B cell (primary cell): ENCODE measurements at regions not wholly inside any gene's neighbourhood (a gene's known extent, or its start where the extent isn't known, plus 50 kb on each side); places are given as distances from the start of the nearest gene placed in this dataset.

Experiments
- ATAC-seq: fragments of 200-7000 bp; cut with Tn5 transposase; one replicate; pipeline ENCODE4 v1.10.0; 2021; ENCODE audit warnings: low read depth, mild to moderate bottlenecking, moderate number of reproducible peaks, moderate library complexity
- CTCF ChIA-PET: fragments of 350-600 bp; sonication (Branson Sonifier 250); formaldehyde crosslinking; loops from one replicate; lab custom pipeline; 2021; ENCODE audit warnings: antibody characterized with exemption, inconsistent platforms; lab: Charles Lee
- POLR2A ChIA-PET: fragments of 350-600 bp; sonication (Branson Sonifier 250); formaldehyde crosslinking; loops from one replicate; lab custom pipeline; 2021; ENCODE audit warnings: antibody characterized with exemption; lab: Charles Lee
- DNase-seq: peaks from one replicate; pipeline ENCODE4 v3.0.0; 2013
- H2AFZ ChIP-seq: 2 replicates; pipeline ENCODE4 v1.6.1; 2012; ENCODE audit warnings: mild to moderate bottlenecking, low read depth, low read length; ENCODE audit not compliant: insufficient read depth, poor library complexity, severe bottlenecking
- H3K27ac ChIP-seq, 2 donors: 1 replicate in 1 of 2; 2 replicates in 1 of 2; pipeline ENCODE4 v1.5.1; 2012 to 2013; ENCODE audit warnings: low read length in 2 of 2, mild to moderate bottlenecking in 2 of 2, moderate library complexity in 1 of 2
- H3K27me3 ChIP-seq, 4 experiments: fragments of 200-600 bp in 1 of 4; sonication (generic) in 1 of 4; replicated peaks in 1 of 4; 1 replicate in 2 of 4; 2 replicates in 2 of 4; pipeline versions ENCODE4 v1.6.1 to v1.7.0; 2013 to 2016; ENCODE audit warnings: low read length in 3 of 4, mild to moderate bottlenecking in 2 of 4, mixed read lengths in 1 of 4, moderate library complexity in 1 of 4; ENCODE audit not compliant: insufficient read depth in 4 of 4, control insufficient read depth in 3 of 4; ENCODE audit errors: control extremely low read depth in 1 of 4
- H3K36me3 ChIP-seq, 2 experiments: replicated peaks in 1 of 2; 1 replicate in 1 of 2; 2 replicates in 1 of 2; pipeline versions ENCODE4 v1.6.1 to v1.7.1; 2013; ENCODE audit warnings: low read length in 1 of 2; ENCODE audit not compliant: insufficient read depth in 2 of 2, control insufficient read depth in 1 of 2; ENCODE audit errors: control extremely low read depth in 1 of 2, extremely low read depth in 1 of 2
- H3K4me1 ChIP-seq, 2 donors: fragments of 200-600 bp in 1 of 2; sonication (generic) in 1 of 2; 1 replicate in 1 of 2; 2 replicates in 1 of 2; pipeline versions ENCODE4 v1.5.1 to v1.6.1; 2013 to 2017; ENCODE audit warnings: low read length in 2 of 2; ENCODE audit not compliant: control insufficient read depth in 2 of 2, insufficient read depth in 2 of 2
- H3K4me2 ChIP-seq: replicated peaks from 2 replicates; pipeline ENCODE3; 2012; ENCODE audit warnings: mild to moderate bottlenecking, low read depth, low read length; ENCODE audit not compliant: poor library complexity, severe bottlenecking
- H3K4me3 ChIP-seq, 5 experiments: fragments of 200-600 bp in 1 of 5; sonication (generic) in 1 of 5; 1 replicate in 3 of 5; 2 replicates in 2 of 5; pipeline versions ENCODE4 v1.5.1 to v1.7.0; 2011 to 2016; ENCODE audit warnings: low read length in 4 of 5, mild to moderate bottlenecking in 4 of 5, low read depth in 2 of 5, control low read depth in 1 of 5, moderate library complexity in 1 of 5; ENCODE audit not compliant: insufficient read depth in 1 of 5; ENCODE audit errors: control extremely low read depth in 1 of 5, extremely low read depth in 1 of 5
- H3K79me2 ChIP-seq: fragments of 200-600 bp; sonication (generic); one replicate; pipeline ENCODE4 v1.6.0; 2016; ENCODE audit warnings: low read length; ENCODE audit not compliant: control insufficient read depth, insufficient read depth
- H3K9ac ChIP-seq: fragments of 200-600 bp; sonication (generic); 2 replicates; pipeline ENCODE4 v1.6.1; 2017; ENCODE audit warnings: mild to moderate bottlenecking, low read length, moderate library complexity
- H3K9me3 ChIP-seq, 3 donors: one replicate each; pipeline versions ENCODE4 v1.6.1 to v1.7.1; 2013; ENCODE audit warnings: low read length in 2 of 3; ENCODE audit not compliant: control insufficient read depth in 2 of 3, insufficient read depth in 1 of 3; ENCODE audit errors: control extremely low read depth in 1 of 3
- H4K20me1 ChIP-seq: 2 replicates; pipeline ENCODE4 v1.6.0; 2012; ENCODE audit warnings: mild to moderate bottlenecking, low read length; ENCODE audit not compliant: insufficient read depth, control insufficient read depth, poor library complexity, severe bottlenecking
- H3K27ac Mint-ChIP-seq: one replicate; pipeline ENCODE4 v1.8.0; 2021; ENCODE audit warnings: mixed read lengths
- H3K27me3 Mint-ChIP-seq: one replicate; pipeline ENCODE4 v1.8.0; 2021; ENCODE audit warnings: mixed read lengths
- H3K4me1 Mint-ChIP-seq: one replicate; pipeline ENCODE4 v1.8.0; 2021; ENCODE audit warnings: mixed read lengths
- H3K4me3 Mint-ChIP-seq: one replicate; pipeline ENCODE4 v1.8.0; 2021; ENCODE audit warnings: mixed read lengths
- H3K9me3 Mint-ChIP-seq: one replicate; pipeline ENCODE4 v1.8.0; 2022; ENCODE audit warnings: mixed read lengths; ENCODE audit not compliant: insufficient read depth
- EZH2 ChIP-seq: IDR thresholded peaks from 2 replicates; pipeline ENCODE4 v1.6.1; 2012; ENCODE audit warnings: borderline replicate concordance, low read depth, mild to moderate bottlenecking, moderate library complexity, low read length; ENCODE audit not compliant: insufficient read depth, poor library complexity, severe bottlenecking
- WGBS: methylation state at CpG from one replicate; pipeline ENCODE4 v1.1.5; 2013; ENCODE audit warnings: missing lambda C conversion rate; ENCODE audit not compliant: insufficient coverage; 5-methylcytosine and 5-hydroxymethylcytosine counted together
- intact Hi-C: fragments of 100-400 bp; cut with micrococcal nuclease; formaldehyde crosslinking; loops from one replicate; pipeline ENCODE4 v1.10.0; 2022
- TF ChIP-seq, protein P1 (sequence below): fragments of 200-600 bp; IDR thresholded peaks from one replicate; pipeline ENCODE4 v1.8.0; 2022; ENCODE audit warnings: antibody characterized with exemption, mild to moderate bottlenecking

DNA sequence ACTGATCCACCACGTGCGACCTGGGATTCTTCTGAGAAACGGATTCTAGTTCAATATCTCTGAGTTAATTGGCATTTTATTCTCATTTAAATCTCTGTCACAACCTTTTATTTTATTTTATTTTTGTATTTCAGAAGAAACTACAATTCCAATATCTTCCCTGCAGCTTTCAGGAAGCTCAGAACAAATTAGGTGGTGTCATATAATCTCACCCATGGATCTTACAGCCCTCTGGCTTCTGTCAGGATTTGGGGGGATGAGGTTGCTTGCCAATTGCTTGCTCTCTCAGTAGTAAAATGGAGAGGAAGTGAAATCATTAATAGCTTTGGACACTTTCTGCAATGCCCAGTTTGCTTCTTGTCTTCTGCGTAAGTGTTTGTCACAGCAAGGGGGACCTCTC lies 205.4 kb downstream of the TLE3 start:
- peaks cover 45% of the 10 kb centered on the region for H3K27me3 Mint-ChIP-seq
- no peak overlapping the region for H2AFZ ChIP-seq
- no CpG with 5 or more reads among the region's 4 CpGs for WGBS
- no peak overlapping the region for H3K4me3 Mint-ChIP-seq
- H3K36me3 ChIP-seq: no peaks in the 10 kb centered on the region
- ChIA-PET CTCF (no interaction called here), POLR2A (no interaction called here)
- H3K27ac ChIP-seq: no peak overlapping the region
- DNase-seq: no peak
- no peak overlapping the region for H3K4me2 ChIP-seq
- intact Hi-C loops: no loop called here
- TF ChIP-seq, protein P1, sequence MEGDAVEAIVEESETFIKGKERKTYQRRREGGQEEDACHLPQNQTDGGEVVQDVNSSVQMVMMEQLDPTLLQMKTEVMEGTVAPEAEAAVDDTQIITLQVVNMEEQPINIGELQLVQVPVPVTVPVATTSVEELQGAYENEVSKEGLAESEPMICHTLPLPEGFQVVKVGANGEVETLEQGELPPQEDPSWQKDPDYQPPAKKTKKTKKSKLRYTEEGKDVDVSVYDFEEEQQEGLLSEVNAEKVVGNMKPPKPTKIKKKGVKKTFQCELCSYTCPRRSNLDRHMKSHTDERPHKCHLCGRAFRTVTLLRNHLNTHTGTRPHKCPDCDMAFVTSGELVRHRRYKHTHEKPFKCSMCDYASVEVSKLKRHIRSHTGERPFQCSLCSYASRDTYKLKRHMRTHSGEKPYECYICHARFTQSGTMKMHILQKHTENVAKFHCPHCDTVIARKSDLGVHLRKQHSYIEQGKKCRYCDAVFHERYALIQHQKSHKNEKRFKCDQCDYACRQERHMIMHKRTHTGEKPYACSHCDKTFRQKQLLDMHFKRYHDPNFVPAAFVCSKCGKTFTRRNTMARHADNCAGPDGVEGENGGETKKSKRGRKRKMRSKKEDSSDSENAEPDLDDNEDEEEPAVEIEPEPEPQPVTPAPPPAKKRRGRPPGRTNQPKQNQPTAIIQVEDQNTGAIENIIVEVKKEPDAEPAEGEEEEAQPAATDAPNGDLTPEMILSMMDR: no peak
- ATAC-seq: no peak
- no peak overlapping the region for H3K9ac ChIP-seq
- H3K9me3 Mint-ChIP-seq: no peaks in the 10 kb centered on the region
- no peak overlapping the region for H3K27ac Mint-ChIP-seq
- H3K79me2 ChIP-seq: no peaks in the 10 kb centered on the region
- H4K20me1 ChIP-seq: no peaks in the 10 kb centered on the region
- H3K9me3 ChIP-seq: peaks cover 1 to 11% (median 6%) of the 10 kb centered on the region in 3 donors
- peaks cover 4% of the 10 kb centered on the region for H3K4me1 Mint-ChIP-seq
- H3K4me1 ChIP-seq: no peaks in the 10 kb centered on the region
- peaks cover 0 to 13% (median 6%) of the 10 kb centered on the region in 4 experiments for H3K27me3 ChIP-seq
- no peak overlapping the region for H3K4me3 ChIP-seq

DNA sequence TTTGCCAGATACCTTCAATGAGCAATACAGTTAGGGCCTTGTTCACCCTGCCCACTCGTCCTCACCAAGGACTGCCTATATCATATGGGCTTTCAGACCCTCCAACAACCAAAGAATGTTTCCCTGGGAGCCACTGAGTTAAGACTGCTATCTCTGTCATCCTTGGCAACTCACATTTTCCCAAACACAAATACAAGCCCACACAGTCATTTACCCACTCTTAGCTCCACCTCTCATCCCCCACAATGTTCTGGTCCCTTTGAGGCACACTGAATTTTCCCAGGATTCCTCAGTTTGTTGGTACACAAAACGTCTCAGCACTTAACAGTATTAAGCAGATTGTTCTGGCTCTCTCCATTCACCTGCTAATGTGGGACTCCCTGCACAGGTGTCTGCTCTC lies 204.6 kb downstream of the TLE3 start:
- no peak overlapping the region for H3K4me3 Mint-ChIP-seq
- Histone ChIP-seq H3K27ac (no peak overlapping the region), H3K27me3 (peaks cover 0 to 13% (median 9%) of the 10 kb centered on the region in 4 experiments), H3K9me3 (peaks cover 1 to 11% (median 6%) of the 10 kb centered on the region in 3 donors), H4K20me1 (no peaks in the 10 kb centered on the region), H3K4me3 (no peak overlapping the region), H2AFZ (no peak overlapping the region), H3K36me3 (no peaks in the 10 kb centered on the region), H3K4me1 (no peaks in the 10 kb centered on the region), H3K9ac (no peak overlapping the region), H3K79me2 (no peaks in the 10 kb centered on the region), H3K4me2 (no peak overlapping the region)
- H3K27me3 Mint-ChIP-seq: peaks cover 47% of the 10 kb centered on the region
- CTCF ChIA-PET: no interaction called here
- no peak overlapping the region for H3K27ac Mint-ChIP-seq
- H3K9me3 Mint-ChIP-seq: no peaks in the 10 kb centered on the region
- no peak for ATAC-seq
- H3K4me1 Mint-ChIP-seq: peaks cover 4% of the 10 kb centered on the region
- DNase-seq: no peak
- WGBS: 69% methylated on average over 2 of the region's 2 CpGs
- TF ChIP-seq, protein P1: no peak
- TF ChIP-seq EZH2: no peak
- intact Hi-C loops: no loop called here
- POLR2A ChIA-PET: interaction anchor here (0.6 kb wide), 1 partner anchor 11 kb away, joined by 4 read pairs; no protein-coding TSS in a partner anchor
